Mucosa of stomach (tissue), 1 donor: ENCODE measurements at regions not wholly inside any gene's neighbourhood (a gene's known extent, or its start where the extent isn't known, plus 50 kb on each side); places are given as distances from the start of the nearest gene placed in this dataset.
A peak's percentile ranks its signal among the peaks of the same experiment; 100 is the strongest.
"Not testable (repeated sequence)": the region's sequence is repeated elsewhere in the genome, so short reads cannot be mapped to it uniquely, and the experiment has no call there.

Source experiments
- H3K27me3 ChIP-seq: one replicate; pipeline ENCODE4 v1.7.0; 2013; ENCODE audit warnings: mild to moderate bottlenecking, low read length; ENCODE audit not compliant: control insufficient read depth, insufficient read depth
- H3K36me3 ChIP-seq: one replicate; pipeline ENCODE4 v1.7.0; 2013; ENCODE audit warnings: low read length; ENCODE audit not compliant: control insufficient read depth, insufficient read depth
- H3K4me1 ChIP-seq: one replicate; pipeline ENCODE4 v1.7.0; 2013; ENCODE audit warnings: mild to moderate bottlenecking, low read length; ENCODE audit not compliant: control insufficient read depth, insufficient read depth
- H3K4me3 ChIP-seq: one replicate; pipeline ENCODE4 v1.7.0; 2013; ENCODE audit warnings: low read length
- H3K9ac ChIP-seq: one replicate; pipeline ENCODE4 v1.7.0; 2013; ENCODE audit warnings: mild to moderate bottlenecking, low read length, moderate library complexity
- H3K9me3 ChIP-seq: one replicate; pipeline ENCODE4 v1.7.0; 2013; ENCODE audit warnings: mild to moderate bottlenecking, low read length, moderate library complexity; ENCODE audit not compliant: control insufficient read depth
- donor health status: Pancreatic carcinoma.

DNA sequence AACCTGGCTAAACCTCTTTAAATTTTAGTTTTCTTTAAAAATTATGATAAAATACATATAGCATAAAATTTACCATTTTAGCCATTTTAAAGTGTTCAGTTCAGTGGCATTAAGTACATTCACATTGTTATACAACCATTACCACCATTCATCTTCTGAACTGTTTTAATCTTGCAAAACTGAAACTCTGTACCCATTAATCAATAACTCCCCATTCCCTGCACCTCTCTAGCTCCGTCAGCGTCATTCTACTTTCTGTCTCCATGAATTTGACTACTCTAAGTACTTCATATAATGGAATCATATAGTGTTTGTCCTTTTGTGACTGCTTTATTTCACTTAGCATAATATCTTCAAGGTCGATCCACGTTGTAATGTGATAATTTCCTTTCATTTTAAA lies 75.8 kb upstream of the DDHD1 start:
- Histone ChIP-seq H3K9me3 (no peaks in the 10 kb centered on the region), H3K27me3 (no peaks in the 10 kb centered on the region), H3K4me1 (no peaks in the 10 kb centered on the region), H3K4me3 (no peak overlapping the region), H3K36me3 (no peaks in the 10 kb centered on the region), H3K9ac (no peak overlapping the region)

DNA sequence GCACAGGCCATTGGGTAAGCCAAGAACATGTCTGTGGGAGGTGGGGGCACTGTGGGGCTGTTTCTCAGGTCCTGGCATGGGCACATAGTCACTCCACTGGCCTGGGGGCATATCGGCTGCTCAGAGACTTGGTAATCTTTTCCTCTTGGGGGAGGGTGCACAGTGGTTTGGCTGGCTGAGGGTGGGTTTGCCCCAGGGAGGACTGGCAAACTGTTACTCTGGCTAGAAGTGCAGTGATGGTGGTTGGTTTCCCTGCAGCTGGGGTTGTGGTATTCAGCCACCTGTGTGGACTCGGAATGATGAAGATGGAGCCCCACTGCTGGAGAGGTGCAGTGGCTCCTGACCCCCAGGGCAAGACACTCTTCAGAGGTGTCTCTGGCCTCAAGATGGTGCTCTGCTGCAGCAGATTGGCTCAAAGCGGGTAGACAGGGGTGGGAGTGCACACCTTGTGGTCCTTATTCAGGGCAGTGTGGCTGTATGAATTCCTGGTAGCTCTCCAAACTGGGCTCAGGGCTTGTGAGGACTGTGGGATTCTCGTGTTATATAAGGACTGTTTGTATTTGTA lies 74.1 kb upstream of the DDHD1 start:
- no peaks in the 10 kb centered on the region for H3K36me3 ChIP-seq
- no peaks in the 10 kb centered on the region for H3K27me3 ChIP-seq
- H3K9ac ChIP-seq = no peak overlapping the region
- H3K4me1 ChIP-seq = no peaks in the 10 kb centered on the region
- H3K4me3 ChIP-seq = no peak overlapping the region
- H3K9me3 ChIP-seq = no peaks in the 10 kb centered on the region

GRCh38 chr14:53226553-53226952 lies 73.4 kb upstream of the DDHD1 start:
- H3K9me3 ChIP-seq = no peaks in the 10 kb centered on the region
- H3K4me3 ChIP-seq = no peak overlapping the region
- H3K27me3 ChIP-seq = no peaks in the 10 kb centered on the region
- H3K4me1 ChIP-seq = no peaks in the 10 kb centered on the region
- no peak overlapping the region for H3K9ac ChIP-seq
- H3K36me3 ChIP-seq = no peaks in the 10 kb centered on the region

DNA sequence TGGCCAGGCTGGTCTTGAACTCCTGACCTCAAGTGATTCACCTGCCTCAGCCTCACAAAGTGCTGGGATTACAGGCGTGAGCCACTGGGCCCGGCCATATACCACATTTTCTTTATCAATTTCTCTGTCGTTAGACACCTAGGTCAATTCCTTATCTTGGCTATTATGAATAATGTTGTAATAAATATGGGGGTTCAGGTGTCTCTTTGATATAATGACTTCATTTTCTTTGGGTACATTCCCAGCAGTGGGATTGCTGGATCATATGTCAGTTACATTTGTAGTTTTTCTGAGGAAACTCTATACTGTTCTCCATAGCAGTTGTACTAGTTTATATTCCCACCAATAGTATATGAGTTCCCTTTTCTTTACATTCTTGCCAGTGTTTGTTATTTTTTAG lies 67.8 kb upstream of the DDHD1 start:
- Histone ChIP-seq H3K9me3 (no peaks in the 10 kb centered on the region), H3K27me3 (no peaks in the 10 kb centered on the region), H3K4me3 (no peak overlapping the region), H3K9ac (no peak overlapping the region), H3K36me3 (no peaks in the 10 kb centered on the region), H3K4me1 (peaks cover 5% of the 10 kb centered on the region)

- Histone ChIP-seq H3K9me3 (no peaks in the 10 kb centered on the region), H3K9ac (peak overlapping the region; percentile 74), H3K4me3 (no peak overlapping the region), H3K36me3 (no peaks in the 10 kb centered on the region), H3K4me1 (peaks cover 5% of the 10 kb centered on the region), H3K27me3 (no peaks in the 10 kb centered on the region)
These were observed 65.0 kb upstream of the DDHD1 start for GRCh38 chr14:53218161-53218560.

GRCh38 chr14:53217316-53217994 lies 64.3 kb upstream of the DDHD1 start:
- peak overlapping the region; percentile 74 for H3K9ac ChIP-seq
- no peaks in the 10 kb centered on the region for H3K9me3 ChIP-seq
- H3K36me3 ChIP-seq = no peaks in the 10 kb centered on the region
- H3K4me3 ChIP-seq = peak overlapping the region; percentile 25
- H3K27me3 ChIP-seq = no peaks in the 10 kb centered on the region
- peaks cover 5% of the 10 kb centered on the region for H3K4me1 ChIP-seq

DNA sequence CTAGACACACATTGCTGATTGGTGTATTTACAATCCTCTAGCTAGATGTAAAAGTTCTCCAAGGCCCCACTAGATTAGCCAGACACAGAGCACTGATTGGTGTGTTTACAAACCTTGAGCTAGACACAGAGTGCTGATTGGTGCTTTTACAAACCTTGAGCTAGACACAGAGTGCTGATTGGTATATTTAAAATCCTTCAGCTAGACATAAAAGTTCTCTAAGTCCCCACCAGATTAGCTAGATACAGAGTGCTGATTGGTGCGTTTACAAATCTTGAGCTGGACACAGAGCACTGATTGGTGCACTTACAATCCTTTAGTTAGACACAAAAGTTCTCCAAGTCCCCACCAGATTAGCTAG lies 63.8 kb upstream of the DDHD1 start:
- peak overlapping the region; percentile 25 for H3K4me3 ChIP-seq
- not testable (repeated sequence) for H3K27me3 ChIP-seq, H3K9ac ChIP-seq

DNA sequence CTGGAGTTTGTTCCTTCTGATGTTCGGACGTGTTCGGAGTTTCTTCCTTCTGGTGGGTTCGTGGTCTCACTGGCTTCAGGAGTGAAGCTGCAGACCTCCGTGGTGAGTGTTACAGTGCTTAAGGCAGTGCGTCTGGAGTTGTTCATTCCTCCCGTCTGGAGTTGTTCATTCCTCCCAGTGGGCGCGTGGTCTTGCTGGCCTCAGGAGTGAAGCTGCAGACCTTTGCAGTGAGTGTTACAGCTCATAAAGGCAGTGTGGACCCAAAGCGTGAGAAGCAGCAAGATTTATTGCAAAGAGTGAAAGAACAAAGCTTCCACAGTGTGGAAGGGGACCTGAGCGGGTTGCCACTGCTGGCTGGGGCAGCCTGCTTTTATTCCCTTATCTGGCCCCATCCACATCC lies 63.4 kb upstream of the DDHD1 start:
- not testable (repeated sequence) for H3K4me1 ChIP-seq, H3K27me3 ChIP-seq, H3K36me3 ChIP-seq, H3K4me3 ChIP-seq, H3K9ac ChIP-seq, H3K9me3 ChIP-seq

More for the DNA sequence above, 63.8 kb upstream of the DDHD1 start:
- not testable (repeated sequence) for H3K36me3 ChIP-seq, H3K9me3 ChIP-seq, H3K4me1 ChIP-seq

- H3K9me3 ChIP-seq = no peaks in the 10 kb centered on the region
- H3K4me1 ChIP-seq = peaks cover 5% of the 10 kb centered on the region
- no peaks in the 10 kb centered on the region for H3K36me3 ChIP-seq
- H3K4me3 ChIP-seq = no peak overlapping the region
- no peak overlapping the region for H3K9ac ChIP-seq
- H3K27me3 ChIP-seq = no peaks in the 10 kb centered on the region
These were observed 62.0 kb upstream of the DDHD1 start for GRCh38 chr14:53215101-53215500.

GRCh38 chr14:53214384-53214783 lies 61.3 kb upstream of the DDHD1 start:
- Histone ChIP-seq H3K36me3 (no peaks in the 10 kb centered on the region), H3K4me3 (no peak overlapping the region), H3K9me3 (no peaks in the 10 kb centered on the region), H3K9ac (no peak overlapping the region), H3K27me3 (no peaks in the 10 kb centered on the region), H3K4me1 (peaks cover 5% of the 10 kb centered on the region)

GRCh38 chr14:53213761-53214160 lies 60.6 kb upstream of the DDHD1 start:
- Histone ChIP-seq H3K9ac (no peak overlapping the region), H3K36me3 (no peaks in the 10 kb centered on the region), H3K4me1 (peaks cover 5% of the 10 kb centered on the region), H3K4me3 (no peak overlapping the region), H3K9me3 (no peaks in the 10 kb centered on the region), H3K27me3 (no peaks in the 10 kb centered on the region)

DNA sequence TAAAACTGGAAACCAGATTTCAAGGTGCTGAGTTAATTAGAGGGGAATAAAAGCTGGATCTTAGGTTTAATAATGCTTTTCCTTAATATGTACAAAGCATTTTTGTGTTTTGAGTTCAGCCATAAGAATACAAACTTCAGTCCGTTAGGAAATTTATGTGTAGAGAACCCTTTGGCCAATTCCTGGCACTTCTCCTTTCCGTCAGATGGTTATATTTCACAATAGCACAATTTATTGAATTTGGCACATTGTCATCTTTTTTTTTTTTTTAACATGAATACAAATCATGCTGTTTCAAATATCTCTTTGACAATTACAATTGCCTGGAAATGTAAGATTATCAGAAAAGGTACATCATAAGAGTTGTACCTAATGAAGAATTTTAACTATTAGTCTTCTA lies 56.2 kb upstream of the DDHD1 start:
- H3K9ac ChIP-seq = no peak overlapping the region
- no peaks in the 10 kb centered on the region for H3K4me1 ChIP-seq
- no peaks in the 10 kb centered on the region for H3K27me3 ChIP-seq
- H3K4me3 ChIP-seq = no peak overlapping the region
- no peaks in the 10 kb centered on the region for H3K9me3 ChIP-seq
- H3K36me3 ChIP-seq = no peaks in the 10 kb centered on the region
